Smooth muscle cell (in vitro differentiated cells): ENCODE measurements at regions not wholly inside any gene's neighbourhood (a gene's known extent, or its start where the extent isn't known, plus 50 kb on each side); places are given as distances from the start of the nearest gene placed in this dataset.

ENCODE experiments used
- DNase-seq: peaks from one replicate; lab custom pipeline; 2025; ENCODE audit not compliant: unreplicated experiment; lab: John Stamatoyannopoulos, UW
- H2AFZ ChIP-seq: fragments of 200-600 bp; sonication (generic); 2 replicates; pipeline ENCODE4 v1.6.0; 2016; ENCODE audit warnings: antibody characterized with exemption, low read depth, mild to moderate bottlenecking
- H3F3A ChIP-seq: fragments of 200-600 bp; sonication (generic); 2 replicates; pipeline ENCODE4 v1.6.0; 2017; ENCODE audit warnings: antibody characterized with exemption, low read depth
- H3K27ac ChIP-seq: fragments of 200-600 bp; sonication (generic); 2 replicates; pipeline ENCODE4 v1.5.1; 2016; ENCODE audit warnings: low read depth, mild to moderate bottlenecking
- H3K27me3 ChIP-seq: fragments of 200-600 bp; sonication (generic); 2 replicates; pipeline ENCODE4 v1.6.1; 2016; ENCODE audit warnings: low read depth, mild to moderate bottlenecking
- H3K36me3 ChIP-seq: fragments of 200-600 bp; sonication (generic); 2 replicates; pipeline ENCODE4 v1.5.1; 2016; ENCODE audit warnings: low read depth
- H3K4me1 ChIP-seq: fragments of 200-600 bp; sonication (generic); 2 replicates; pipeline ENCODE4 v1.5.1; 2016; ENCODE audit warnings: low read depth
- H3K4me2 ChIP-seq: fragments of 200-600 bp; sonication (generic); 2 replicates; pipeline ENCODE4 v1.6.0; 2016; ENCODE audit warnings: mild to moderate bottlenecking
- H3K4me3 ChIP-seq: fragments of 200-600 bp; sonication (generic); 2 replicates; pipeline ENCODE4 v1.5.1; 2016; ENCODE audit warnings: mild to moderate bottlenecking
- H3K79me2 ChIP-seq: fragments of 200-600 bp; sonication (generic); 2 replicates; pipeline ENCODE4 v1.6.0; 2016; ENCODE audit warnings: low read depth, mild to moderate bottlenecking
- H3K9ac ChIP-seq: fragments of 200-600 bp; sonication (generic); 2 replicates; pipeline ENCODE4 v1.6.0; 2016; ENCODE audit warnings: low read depth
- H3K9me3 ChIP-seq: fragments of 200-600 bp; sonication (generic); replicated peaks from 2 replicates; pipeline ENCODE4 v1.5.1; 2016; ENCODE audit warnings: low read depth
- H4K20me1 ChIP-seq: fragments of 200-600 bp; sonication (generic); 2 replicates; pipeline ENCODE4 v1.6.0; 2016; ENCODE audit warnings: low read depth
- WGBS: methylation state at CpG from one replicate; pipeline ENCODE4 v1.1.7; 2016; ENCODE audit warnings: low lambda C conversion rate; 5-methylcytosine and 5-hydroxymethylcytosine counted together
- TF ChIP-seq, protein P1 (sequence below): fragments of 200-600 bp; sonication (generic); IDR thresholded peaks from 2 replicates; pipeline ENCODE4 v1.5.1; 2017; ENCODE audit warnings: borderline replicate concordance, mild to moderate bottlenecking, antibody characterized with exemption; ENCODE audit not compliant: insufficient read depth, poor library complexity, severe bottlenecking

DNA sequence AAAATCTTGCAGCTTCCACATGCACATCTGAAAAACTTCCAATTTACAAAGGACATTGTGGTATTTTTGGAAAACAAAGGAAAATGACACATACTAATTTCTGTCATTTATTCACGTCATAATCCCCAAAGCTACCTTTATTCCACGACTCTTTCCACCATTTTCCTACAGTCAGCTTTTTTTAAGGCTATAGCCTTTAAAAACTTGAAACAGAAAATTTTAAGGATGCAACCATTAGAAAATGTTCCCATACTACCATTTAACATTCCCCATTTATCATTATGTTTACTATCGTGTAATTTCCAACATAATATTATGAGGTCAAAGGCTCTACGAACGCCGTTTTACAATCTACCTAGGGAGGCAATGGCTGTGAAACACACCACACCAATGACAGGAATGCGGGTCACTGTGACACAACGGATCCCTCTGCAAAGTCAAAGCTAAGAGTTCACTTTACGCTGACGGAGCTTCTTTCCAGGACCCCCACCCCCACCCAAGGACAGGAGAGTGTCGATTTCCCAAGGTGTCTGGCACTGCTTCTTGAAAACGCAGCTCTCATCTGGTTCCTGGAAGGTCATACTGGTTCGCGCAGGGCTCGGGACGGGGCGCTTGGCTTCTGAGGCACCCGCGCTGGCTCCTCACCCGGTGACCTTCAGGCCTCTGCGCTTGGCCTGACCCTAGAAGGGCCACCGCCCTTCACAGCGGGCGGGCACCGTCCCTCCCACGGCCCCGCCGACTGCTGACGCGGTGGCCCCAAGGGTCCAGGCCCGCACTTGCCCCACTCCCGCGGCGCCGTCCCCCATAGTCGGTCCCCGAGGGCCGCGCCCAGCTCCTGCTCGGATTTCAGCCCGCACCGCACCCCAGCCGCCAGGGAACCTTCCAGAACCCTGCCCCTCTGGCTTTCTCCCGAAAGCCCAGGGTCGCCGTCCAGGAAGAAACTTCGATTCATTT, 50.5 kb upstream of the ATF3 start:
- Histone ChIP-seq H3K4me3 (peak overlapping the region; percentile 63), H3F3A (peaks cover 24% of the 10 kb centered on the region), H3K27me3 (no peaks in the 10 kb centered on the region), H4K20me1 (no peaks in the 10 kb centered on the region), H3K36me3 (no peaks in the 10 kb centered on the region), H2AFZ (peak overlapping the region; percentile 76), H3K9ac (peak overlapping the region; percentile 93), H3K4me1 (no peaks in the 10 kb centered on the region), H3K9me3 (no peaks in the 10 kb centered on the region), H3K27ac (peak overlapping the region; percentile 75), H3K79me2 (no peaks in the 10 kb centered on the region), H3K4me2 (peak overlapping the region; percentile 86)
- DNase-seq = no peak
- WGBS = 8% methylated on average over 44 of the region's 47 CpGs
- TF ChIP-seq, protein P1, sequence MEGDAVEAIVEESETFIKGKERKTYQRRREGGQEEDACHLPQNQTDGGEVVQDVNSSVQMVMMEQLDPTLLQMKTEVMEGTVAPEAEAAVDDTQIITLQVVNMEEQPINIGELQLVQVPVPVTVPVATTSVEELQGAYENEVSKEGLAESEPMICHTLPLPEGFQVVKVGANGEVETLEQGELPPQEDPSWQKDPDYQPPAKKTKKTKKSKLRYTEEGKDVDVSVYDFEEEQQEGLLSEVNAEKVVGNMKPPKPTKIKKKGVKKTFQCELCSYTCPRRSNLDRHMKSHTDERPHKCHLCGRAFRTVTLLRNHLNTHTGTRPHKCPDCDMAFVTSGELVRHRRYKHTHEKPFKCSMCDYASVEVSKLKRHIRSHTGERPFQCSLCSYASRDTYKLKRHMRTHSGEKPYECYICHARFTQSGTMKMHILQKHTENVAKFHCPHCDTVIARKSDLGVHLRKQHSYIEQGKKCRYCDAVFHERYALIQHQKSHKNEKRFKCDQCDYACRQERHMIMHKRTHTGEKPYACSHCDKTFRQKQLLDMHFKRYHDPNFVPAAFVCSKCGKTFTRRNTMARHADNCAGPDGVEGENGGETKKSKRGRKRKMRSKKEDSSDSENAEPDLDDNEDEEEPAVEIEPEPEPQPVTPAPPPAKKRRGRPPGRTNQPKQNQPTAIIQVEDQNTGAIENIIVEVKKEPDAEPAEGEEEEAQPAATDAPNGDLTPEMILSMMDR = no peak

DNA sequence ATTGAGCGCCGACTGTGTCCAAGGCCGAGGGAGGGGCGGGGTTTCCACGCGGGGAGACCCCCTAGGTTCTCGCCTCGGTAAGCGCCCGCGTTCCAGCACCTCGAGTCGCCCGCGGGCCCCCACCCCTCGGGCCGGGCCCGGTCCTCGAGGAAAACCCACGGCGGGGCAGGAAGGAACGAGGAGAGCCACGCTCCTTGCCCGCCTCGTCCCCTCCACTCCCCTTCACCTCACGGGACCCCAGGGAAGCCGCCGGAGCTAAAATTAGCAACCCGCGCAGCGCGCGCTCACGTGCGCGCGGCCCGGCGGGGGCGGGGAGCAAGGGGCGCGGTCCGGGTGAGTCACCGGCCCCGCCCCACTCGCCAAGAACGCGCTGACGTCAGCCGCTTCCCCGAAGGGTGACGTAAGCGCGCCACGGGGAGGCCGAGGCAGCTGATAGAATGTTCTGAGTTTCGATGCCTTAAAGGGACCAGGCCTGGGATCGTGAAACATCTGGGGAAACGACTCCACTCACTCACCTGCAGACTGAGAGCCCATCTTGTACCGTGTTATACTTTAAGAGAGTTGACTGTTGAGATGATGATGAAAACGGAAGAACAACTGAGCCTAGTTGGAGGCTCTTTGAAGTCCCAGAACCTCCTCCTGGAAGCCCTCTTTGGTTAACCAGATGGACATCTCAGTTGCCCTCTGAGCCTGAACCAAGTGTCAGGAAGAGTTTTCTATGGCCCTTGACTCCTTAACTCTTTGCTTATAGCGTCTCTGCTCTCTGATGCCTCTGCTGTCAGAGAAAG, 49.7 kb upstream of the ATF3 start:
- H3K9me3 ChIP-seq = no peaks in the 10 kb centered on the region
- WGBS = 5% methylated on average over 60 of the region's 62 CpGs
- no peaks in the 10 kb centered on the region for H4K20me1 ChIP-seq
- DNase-seq = peak; percentile 59
- H3K4me1 ChIP-seq = no peaks in the 10 kb centered on the region
- H3K36me3 ChIP-seq = no peaks in the 10 kb centered on the region
- TF ChIP-seq, protein P1 = no peak
- peak overlapping the region; percentile 63 for H3K4me3 ChIP-seq
- no peaks in the 10 kb centered on the region for H3K79me2 ChIP-seq
- H3F3A ChIP-seq = peaks cover 24% of the 10 kb centered on the region
- peak overlapping the region; percentile 93 for H3K9ac ChIP-seq
- H3K4me2 ChIP-seq = peak overlapping the region; percentile 86
- H3K27ac ChIP-seq = peak overlapping the region; percentile 75
- H2AFZ ChIP-seq = peak overlapping the region; percentile 76
- no peaks in the 10 kb centered on the region for H3K27me3 ChIP-seq
